ENCODE measurements at regions not wholly inside any gene's neighbourhood (a gene's known extent, or its start where the extent isn't known, plus 50 kb on each side); places are given as distances from the start of the nearest gene placed in this dataset.

DNA sequence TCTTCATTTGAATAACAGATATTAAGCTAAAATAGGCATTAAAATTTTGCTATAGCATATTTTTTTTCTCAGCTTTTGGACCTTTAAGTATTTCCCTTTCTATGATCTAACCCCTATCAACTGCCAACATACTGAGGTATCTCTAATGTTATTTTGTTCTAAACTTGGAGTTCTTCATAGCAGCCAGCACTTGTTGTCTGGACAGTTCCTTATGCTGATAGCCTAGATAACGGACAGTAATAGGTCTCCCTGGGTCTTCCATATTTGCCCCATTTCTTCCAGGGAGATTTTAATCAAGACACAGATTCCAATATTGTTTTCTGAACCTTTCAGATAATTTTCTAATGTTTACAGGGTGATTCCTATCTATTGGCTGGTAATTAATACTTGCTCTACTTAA, 475.8 kb upstream of the MAP2 start:
- TF ChIP-seq, protein P1, sequence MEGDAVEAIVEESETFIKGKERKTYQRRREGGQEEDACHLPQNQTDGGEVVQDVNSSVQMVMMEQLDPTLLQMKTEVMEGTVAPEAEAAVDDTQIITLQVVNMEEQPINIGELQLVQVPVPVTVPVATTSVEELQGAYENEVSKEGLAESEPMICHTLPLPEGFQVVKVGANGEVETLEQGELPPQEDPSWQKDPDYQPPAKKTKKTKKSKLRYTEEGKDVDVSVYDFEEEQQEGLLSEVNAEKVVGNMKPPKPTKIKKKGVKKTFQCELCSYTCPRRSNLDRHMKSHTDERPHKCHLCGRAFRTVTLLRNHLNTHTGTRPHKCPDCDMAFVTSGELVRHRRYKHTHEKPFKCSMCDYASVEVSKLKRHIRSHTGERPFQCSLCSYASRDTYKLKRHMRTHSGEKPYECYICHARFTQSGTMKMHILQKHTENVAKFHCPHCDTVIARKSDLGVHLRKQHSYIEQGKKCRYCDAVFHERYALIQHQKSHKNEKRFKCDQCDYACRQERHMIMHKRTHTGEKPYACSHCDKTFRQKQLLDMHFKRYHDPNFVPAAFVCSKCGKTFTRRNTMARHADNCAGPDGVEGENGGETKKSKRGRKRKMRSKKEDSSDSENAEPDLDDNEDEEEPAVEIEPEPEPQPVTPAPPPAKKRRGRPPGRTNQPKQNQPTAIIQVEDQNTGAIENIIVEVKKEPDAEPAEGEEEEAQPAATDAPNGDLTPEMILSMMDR (IDR thresholded peaks at IDR 0.05): no peak
- H3K9me3 ChIP-seq (ENCODE audit: control insufficient read depth, low read length): no peaks in the 10 kb centered on the region
- H3K4me3 ChIP-seq (ENCODE audit: low read depth, low read length): no peak overlapping the region
- H3K4me2 ChIP-seq (ENCODE audit: low read length): no peak overlapping the region
- H3K4me1 ChIP-seq: peaks cover 35% of the 10 kb centered on the region
- no peaks in the 10 kb centered on the region for H3K27me3 ChIP-seq (ENCODE audit: control insufficient read depth, insufficient read depth, low read length)
- no peak overlapping the region for H3K27ac ChIP-seq
- H3K36me3 ChIP-seq (ENCODE audit: control insufficient read depth, insufficient read depth, low read length): no peaks in the 10 kb centered on the region
- H2AFZ ChIP-seq: peak overlapping the region; percentile 14
- no peaks in the 10 kb centered on the region for H3K79me2 ChIP-seq
- H3K9ac ChIP-seq: no peak overlapping the region

DNA sequence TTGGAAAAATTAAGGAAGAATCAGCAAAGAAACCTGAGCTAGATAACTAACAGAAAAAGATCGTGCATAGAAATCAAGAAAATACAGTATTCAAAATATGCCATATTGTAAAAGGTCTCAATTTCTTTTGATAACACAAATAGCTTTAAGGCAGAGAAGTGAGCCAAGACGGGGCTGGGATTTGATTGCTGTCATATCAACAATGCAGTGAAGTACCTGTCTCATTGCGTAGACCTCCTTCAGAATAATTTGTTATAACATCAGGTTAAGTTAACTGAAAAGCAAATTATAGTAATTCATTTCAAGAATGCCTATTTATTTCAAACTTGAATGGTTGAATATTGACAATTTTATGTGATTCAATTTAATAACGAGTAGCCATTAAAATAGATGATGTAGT, 453.8 kb upstream of the MAP2 start:
- Histone ChIP-seq H3K9me3 (ENCODE audit: control insufficient read depth, low read length) (no peaks in the 10 kb centered on the region), H3K36me3 (ENCODE audit: control insufficient read depth, insufficient read depth, low read length) (no peaks in the 10 kb centered on the region), H3K4me1 (no peaks in the 10 kb centered on the region), H3K4me2 (ENCODE audit: low read length) (no peak overlapping the region), H3K27ac (no peak overlapping the region), H3K9ac (no peak overlapping the region), H3K4me3 (ENCODE audit: low read depth, low read length) (no peak overlapping the region), H3K27me3 (ENCODE audit: control insufficient read depth, insufficient read depth, low read length) (no peaks in the 10 kb centered on the region), H3K79me2 (no peaks in the 10 kb centered on the region), H2AFZ (no peak overlapping the region)
- TF ChIP-seq, protein P1 (IDR thresholded peaks at IDR 0.05): no peak

DNA sequence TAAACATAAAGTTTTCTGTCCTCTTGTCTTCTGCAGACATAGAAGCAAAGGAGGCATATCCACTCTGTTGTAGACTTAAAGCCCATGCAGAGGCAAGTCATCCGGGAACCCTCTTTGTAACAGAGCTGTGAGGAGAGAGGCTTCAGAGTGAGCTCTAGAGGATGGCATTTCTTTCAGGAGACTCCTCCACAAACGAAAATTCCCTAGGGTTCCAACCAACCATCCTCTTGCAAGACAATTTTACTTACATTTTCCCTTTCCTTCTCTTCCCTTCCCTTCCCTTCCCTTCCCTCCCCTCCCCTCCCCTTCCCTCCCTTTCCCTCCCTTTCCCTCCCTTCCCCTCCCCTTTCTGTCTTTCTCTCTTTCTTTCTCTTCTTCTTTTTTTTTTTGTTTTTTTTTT, 446.3 kb upstream of the MAP2 start:
- TF ChIP-seq, protein P1 (IDR thresholded peaks at IDR 0.05): no peak
- no peaks in the 10 kb centered on the region for H3K79me2 ChIP-seq
- no peak overlapping the region for H3K9ac ChIP-seq
- no peaks in the 10 kb centered on the region for H3K27me3 ChIP-seq (ENCODE audit: control insufficient read depth, insufficient read depth, low read length)
- no peaks in the 10 kb centered on the region for H3K36me3 ChIP-seq (ENCODE audit: control insufficient read depth, insufficient read depth, low read length)
- no peak overlapping the region for H3K4me2 ChIP-seq (ENCODE audit: low read length)
- no peak overlapping the region for H3K4me3 ChIP-seq (ENCODE audit: low read depth, low read length)
- peaks cover 4% of the 10 kb centered on the region for H3K4me1 ChIP-seq
- H2AFZ ChIP-seq: peak overlapping the region; percentile 24
- no peaks in the 10 kb centered on the region for H3K9me3 ChIP-seq (ENCODE audit: control insufficient read depth, low read length)
- no peak overlapping the region for H3K27ac ChIP-seq

DNA sequence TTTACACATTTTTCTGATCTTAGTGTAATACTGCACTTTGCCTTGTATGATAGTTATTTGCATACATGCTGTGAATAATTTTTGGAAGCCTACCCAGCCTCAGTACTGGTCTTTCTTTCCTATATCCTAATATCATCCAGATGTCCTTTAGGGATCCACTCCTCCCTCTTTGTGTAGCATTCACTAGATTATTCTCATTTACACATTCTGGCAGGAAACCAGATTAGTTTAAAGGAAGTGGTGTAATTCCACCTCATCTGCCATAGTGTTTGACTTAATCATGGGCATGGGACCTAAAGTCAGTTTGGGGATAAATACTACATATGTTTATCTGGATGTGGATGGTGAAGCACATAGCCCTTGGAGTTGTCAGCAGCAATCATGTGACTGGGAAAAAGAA, 444.9 kb upstream of the MAP2 start:
- no peak overlapping the region for H2AFZ ChIP-seq

DNA sequence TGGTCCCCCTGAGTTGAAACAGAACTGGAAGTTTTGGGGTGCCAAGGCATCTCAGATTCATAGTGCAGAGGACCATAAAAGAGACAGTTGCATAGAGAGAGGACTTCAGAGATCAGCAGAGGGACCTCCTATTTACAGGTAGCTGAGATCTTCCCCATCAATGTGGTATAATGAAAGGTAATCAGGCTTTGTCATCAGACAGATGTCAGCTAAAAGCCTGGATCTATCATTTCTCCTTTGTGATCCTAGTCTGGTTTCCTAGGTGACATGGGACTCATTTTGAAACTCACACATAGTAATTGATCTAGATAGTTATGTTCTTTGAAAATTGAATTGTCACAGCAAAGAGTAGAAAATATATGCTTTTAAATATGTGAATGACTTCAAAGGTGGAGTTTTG, 443.5 kb upstream of the MAP2 start:
- peaks cover 9% of the 10 kb centered on the region for H3K4me1 ChIP-seq
- H3K36me3 ChIP-seq (ENCODE audit: control insufficient read depth, insufficient read depth, low read length): no peaks in the 10 kb centered on the region
- no peak overlapping the region for H2AFZ ChIP-seq
- H3K9ac ChIP-seq: no peak overlapping the region
- H3K4me3 ChIP-seq (ENCODE audit: low read depth, low read length): no peak overlapping the region
- H3K27me3 ChIP-seq (ENCODE audit: control insufficient read depth, insufficient read depth, low read length): no peaks in the 10 kb centered on the region
- H3K4me2 ChIP-seq (ENCODE audit: low read length): no peak overlapping the region
- no peak overlapping the region for H3K27ac ChIP-seq
- TF ChIP-seq, protein P1 (IDR thresholded peaks at IDR 0.05): no peak
- H3K79me2 ChIP-seq: no peaks in the 10 kb centered on the region
- H3K9me3 ChIP-seq (ENCODE audit: control insufficient read depth, low read length): no peaks in the 10 kb centered on the region

More for the DNA sequence above, 444.9 kb upstream of the MAP2 start:
- TF ChIP-seq, protein P1 (IDR thresholded peaks at IDR 0.05): no peak
- Histone ChIP-seq H3K4me3 (ENCODE audit: low read depth, low read length) (no peak overlapping the region), H3K4me1 (peaks cover 7% of the 10 kb centered on the region), H3K27me3 (ENCODE audit: control insufficient read depth, insufficient read depth, low read length) (no peaks in the 10 kb centered on the region), H3K9me3 (ENCODE audit: control insufficient read depth, low read length) (no peaks in the 10 kb centered on the region), H3K27ac (no peak overlapping the region), H3K4me2 (ENCODE audit: low read length) (no peak overlapping the region), H3K79me2 (no peaks in the 10 kb centered on the region), H3K9ac (no peak overlapping the region), H3K36me3 (ENCODE audit: control insufficient read depth, insufficient read depth, low read length) (no peaks in the 10 kb centered on the region)
